GM12875 (cell line): ENCODE measurements at regions not wholly inside any gene's neighbourhood (a gene's known extent, or its start where the extent isn't known, plus 50 kb on each side); places are given as distances from the start of the nearest gene placed in this dataset.

Source experiments
- H3K4me3 ChIP-seq: one replicate; pipeline ENCODE4 v1.5.1; 2011; ENCODE audit warnings: low read depth, low read length, control low read depth
- CTCF ChIP-seq: IDR thresholded peaks from 2 replicates; pipeline ENCODE4 v1.5.1; 2011; ENCODE audit warnings: low read depth, mild to moderate bottlenecking, control low read depth, inconsistent platforms, low read length, moderate library complexity, borderline replicate concordance; ENCODE audit not compliant: insufficient read depth

- no peak for TF ChIP-seq CTCF
- H3K4me3 ChIP-seq, result no peak overlapping the region
These were observed 544.2 kb upstream of the KLF12 start for GRCh38 chr13:74678308-74678965.

GRCh38 chr13:74675972-74676371 lies 541.8 kb upstream of the KLF12 start:
- TF ChIP-seq CTCF, result no peak

GRCh38 chr13:74675182-74675581 lies 541.0 kb upstream of the KLF12 start:
- H3K4me3 ChIP-seq, result no peak overlapping the region
- TF ChIP-seq CTCF, result no peak

More at GRCh38 chr13:74675972-74676371, 541.8 kb upstream of the KLF12 start:
- no peak overlapping the region for H3K4me3 ChIP-seq

- no peak for TF ChIP-seq CTCF
- no peak overlapping the region for H3K4me3 ChIP-seq
These were observed 540.5 kb upstream of the KLF12 start for GRCh38 chr13:74674720-74675119.

GRCh38 chr13:74669149-74669548 lies 534.9 kb upstream of the KLF12 start:
- no peak for TF ChIP-seq CTCF
- H3K4me3 ChIP-seq, result no peak overlapping the region

GRCh38 chr13:74667656-74668203 lies 533.5 kb upstream of the KLF12 start:
- no peak overlapping the region for H3K4me3 ChIP-seq
- no peak for TF ChIP-seq CTCF

- no peak for TF ChIP-seq CTCF
- H3K4me3 ChIP-seq, result no peak overlapping the region
These were observed 528.7 kb upstream of the KLF12 start for GRCh38 chr13:74662905-74663304.
